ENCODE measurements at regions not wholly inside any gene's neighbourhood (a gene's known extent, or its start where the extent isn't known, plus 50 kb on each side); places are given as distances from the start of the nearest gene placed in this dataset.

GRCh38 chr4:147362938-147363337 lies 118.0 kb upstream of the EDNRA start:
- H3K4me1 ChIP-seq (ENCODE audit: insufficient read depth, low read length), result no peaks in the 10 kb centered on the region
- H3K79me2 ChIP-seq (ENCODE audit: insufficient read depth, low read length), result no peaks in the 10 kb centered on the region
- Mint-ChIP-seq H3K4me3 (no peak overlapping the region), H3K9me3 (peaks cover 0 to 9% of the 10 kb centered on the region in 2 experiments; a peak in 3 of 5 replicates), H3K36me3 (ENCODE audit: insufficient read depth in 1 of 3, low read depth in 3 of 3) (peaks cover 0 to 5% (median 0%) of the 10 kb centered on the region in 3 experiments; a peak in 1 of 7 replicates), H3K27ac (no peak overlapping the region), H3K27me3 (ENCODE audit: low read depth) (no peaks in the 10 kb centered on the region), H3K4me1 (no peaks in the 10 kb centered on the region)
- no peak overlapping the region for H2BK120ac ChIP-seq (ENCODE audit: low read depth, low read length, poor library complexity, severe bottlenecking)
- no peak for TF ChIP-seq CTCF (conservative IDR thresholded peaks at IDR 0.05)
- no peak for DNase-seq
- H3K27me3 ChIP-seq (ENCODE audit: insufficient read depth, low read length), result no peaks in the 10 kb centered on the region
- no peaks in the 10 kb centered on the region for H3K9me3 ChIP-seq (ENCODE audit: control insufficient read depth, low read depth, low read length)
- H2BK15ac ChIP-seq (ENCODE audit: low read depth, low read length), result no peak overlapping the region
- H3K27ac ChIP-seq (ENCODE audit: insufficient read length, low read depth, low read length), result no peak overlapping the region
- no peak overlapping the region for H3K56ac ChIP-seq (ENCODE audit: insufficient read length, low read depth, low read length)
- H3K18ac ChIP-seq (ENCODE audit: insufficient read length, low read depth, low read length), result no peak overlapping the region
- H3T11ph ChIP-seq (ENCODE audit: low read length), result no peak overlapping the region
- H2AFZ ChIP-seq (ENCODE audit: low read length), result no peak overlapping the region
- H3K4ac ChIP-seq (ENCODE audit: low read depth, low read length), result no peak overlapping the region
- H3K23me2 ChIP-seq (ENCODE audit: insufficient read length, low read depth, low read length, poor library complexity, severe bottlenecking), result no peaks in the 10 kb centered on the region
- WGBS (ENCODE audit: extremely low coverage, insufficient read length, low lambda C conversion rate), result no CpG with 5 or more reads among the region's 4 CpGs
- no peak overlapping the region for H2BK12ac ChIP-seq (ENCODE audit: insufficient read length, low read depth, low read length)
- H3K79me1 ChIP-seq (ENCODE audit: insufficient read depth, low read depth, low read length, poor library complexity, severe bottlenecking), result no peaks in the 10 kb centered on the region
- H4K91ac ChIP-seq (ENCODE audit: insufficient read length, low read depth, low read length), result no peak overlapping the region
- no peak overlapping the region for H3K4me2 ChIP-seq (ENCODE audit: insufficient read depth, insufficient read length, low read length)
- H4K8ac ChIP-seq (replicated peaks; ENCODE audit: insufficient read length, low read depth, low read length), result no peak overlapping the region
- H2BK20ac ChIP-seq (ENCODE audit: low read depth, low read length, poor library complexity, severe bottlenecking), result no peak overlapping the region
- H3K14ac ChIP-seq (ENCODE audit: insufficient read depth, low read length), result no peak overlapping the region
- no peak overlapping the region for H3K9ac ChIP-seq (ENCODE audit: extremely low read depth, insufficient read length, low read length)
- no peak overlapping the region for H4K5ac ChIP-seq (ENCODE audit: insufficient read length, low read depth, low read length)
- H2BK5ac ChIP-seq (ENCODE audit: insufficient read length, low read length), result no peak overlapping the region
- no peak overlapping the region for H3K23ac ChIP-seq (ENCODE audit: insufficient read length, low read depth, low read length)
- no peaks in the 10 kb centered on the region for H4K20me1 ChIP-seq (ENCODE audit: control insufficient read depth, insufficient read depth, insufficient read length)
- H2AK5ac ChIP-seq (ENCODE audit: insufficient read length, low read length), result no peak overlapping the region

All from H9 (cell line).